ENCODE measurements at regions not wholly inside any gene's neighbourhood (a gene's known extent, or its start where the extent isn't known, plus 50 kb on each side); places are given as distances from the start of the nearest gene placed in this dataset.
"Not testable (repeated sequence)": the region's sequence is repeated elsewhere in the genome, so short reads cannot be mapped to it uniquely, and the experiment has no call there.

DNA sequence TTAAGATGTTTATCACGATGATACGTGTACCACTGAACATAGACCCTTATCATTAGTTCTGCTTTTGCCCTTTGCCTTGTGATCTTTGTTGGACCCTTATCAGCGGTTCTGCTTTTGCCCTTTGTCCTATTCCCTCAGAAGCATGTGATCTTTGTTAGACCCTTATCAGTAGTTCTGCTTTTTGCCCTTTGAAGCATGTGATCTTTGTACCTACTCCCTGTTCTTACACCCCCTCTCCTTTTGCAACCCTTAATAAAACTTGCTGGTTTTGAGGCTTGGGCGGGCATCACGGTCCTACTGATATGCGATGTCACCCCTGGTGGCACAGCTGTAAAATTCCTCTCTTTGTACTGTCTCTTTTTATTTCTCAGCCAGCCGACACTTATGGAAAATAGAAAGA is 117.0 kb downstream of the SDHAF3 start:
- not testable (repeated sequence) for DNase-seq

DNA sequence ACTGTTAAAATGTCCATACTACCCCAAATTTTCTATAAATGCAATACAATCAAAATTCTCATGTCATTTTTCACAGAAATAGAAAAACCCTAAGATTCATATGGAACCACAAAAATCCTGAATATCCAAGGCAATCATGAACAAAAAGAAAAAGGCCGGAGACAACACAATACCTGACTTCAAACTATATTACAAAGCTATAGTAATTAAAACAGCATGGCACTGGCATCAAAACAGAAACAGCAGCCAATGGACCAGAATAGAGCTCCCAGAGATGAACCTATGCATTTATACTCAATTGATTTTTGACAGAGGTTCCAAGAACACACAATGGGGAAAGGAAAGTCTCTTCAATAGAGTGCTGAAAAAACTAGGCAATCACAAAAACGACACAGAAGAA is 128.8 kb downstream of the SDHAF3 start:
- no peak for DNase-seq

DNA sequence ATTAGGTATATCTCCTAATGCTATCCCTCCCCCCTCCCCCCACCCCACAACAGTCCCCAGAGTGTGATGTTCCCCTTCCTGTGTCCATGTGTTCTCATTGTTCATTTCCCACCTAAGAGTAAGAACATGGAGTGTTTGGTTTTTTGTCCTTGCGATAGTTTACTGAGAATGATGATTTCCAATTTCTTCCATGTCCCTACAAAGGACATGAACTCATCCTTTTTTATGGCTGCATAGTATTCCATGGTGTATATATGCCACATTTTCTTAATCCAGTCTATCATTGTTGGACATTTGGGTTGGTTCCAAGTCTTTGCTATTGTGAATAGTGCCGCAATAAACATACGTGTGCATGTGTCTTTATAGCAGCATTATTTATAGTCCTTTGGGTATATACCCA is 140.7 kb downstream of the SDHAF3 start:
- DNase-seq, result not testable (repeated sequence)

DNA sequence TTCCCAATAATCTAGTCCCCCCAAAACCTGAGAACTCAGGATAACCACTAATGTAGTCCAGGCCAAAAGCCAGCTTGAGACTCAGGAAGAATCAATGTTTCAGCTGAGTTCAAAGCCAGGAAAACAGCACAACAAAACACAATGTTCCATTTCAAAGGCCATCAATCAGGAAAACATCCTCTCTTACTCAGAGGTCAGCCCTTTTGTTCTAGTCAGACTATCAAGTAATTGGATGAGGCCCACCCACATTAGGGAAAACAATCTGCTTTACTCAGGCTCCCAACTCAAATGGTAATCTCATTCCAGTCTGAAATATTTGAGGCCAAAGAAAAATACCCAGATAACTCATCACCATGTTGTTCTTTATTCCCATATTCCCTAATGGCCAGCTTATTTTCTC is 152.2 kb downstream of the SDHAF3 start:
- DNase-seq, result no peak

DNA sequence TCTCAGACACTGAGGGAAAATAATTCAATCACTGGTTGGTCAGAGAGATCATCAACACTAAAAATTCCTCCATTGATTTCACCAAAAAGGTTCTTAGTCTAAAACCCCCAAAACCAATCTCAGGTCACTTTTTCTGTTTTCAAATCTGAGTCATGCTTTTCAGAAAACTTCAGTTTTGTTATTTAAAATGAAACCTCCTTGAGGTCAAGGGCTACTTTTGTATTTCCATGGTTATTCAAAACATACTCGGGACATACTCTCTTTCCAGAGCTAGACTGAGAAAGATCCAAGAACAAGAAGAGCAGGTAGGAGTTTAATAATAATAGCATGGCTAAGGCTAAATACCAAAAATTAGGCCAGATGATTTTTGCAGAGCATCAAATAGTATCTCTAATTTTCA is 152.8 kb downstream of the SDHAF3 start:
- DNase-seq, result no peak

DNA sequence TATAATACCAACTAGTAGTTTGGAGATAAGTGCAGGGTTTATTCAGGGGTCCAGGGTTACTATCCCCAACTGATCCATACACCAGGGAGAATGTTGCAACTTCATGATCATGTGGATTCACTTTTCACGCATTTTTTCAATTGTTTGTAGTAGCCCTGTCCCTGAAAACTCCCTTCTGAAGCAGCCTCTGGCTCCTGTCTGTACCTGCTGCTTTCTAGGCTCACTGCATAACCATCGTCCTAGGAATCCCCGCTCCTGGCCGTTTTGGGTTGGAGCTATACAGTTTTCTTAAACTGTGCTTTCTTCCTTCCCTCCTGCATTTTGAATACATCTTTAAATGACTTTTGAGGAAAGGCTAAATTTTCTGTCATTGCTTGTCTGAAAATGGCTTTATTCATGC is 154.1 kb downstream of the SDHAF3 start:
- no peak for DNase-seq

DNA sequence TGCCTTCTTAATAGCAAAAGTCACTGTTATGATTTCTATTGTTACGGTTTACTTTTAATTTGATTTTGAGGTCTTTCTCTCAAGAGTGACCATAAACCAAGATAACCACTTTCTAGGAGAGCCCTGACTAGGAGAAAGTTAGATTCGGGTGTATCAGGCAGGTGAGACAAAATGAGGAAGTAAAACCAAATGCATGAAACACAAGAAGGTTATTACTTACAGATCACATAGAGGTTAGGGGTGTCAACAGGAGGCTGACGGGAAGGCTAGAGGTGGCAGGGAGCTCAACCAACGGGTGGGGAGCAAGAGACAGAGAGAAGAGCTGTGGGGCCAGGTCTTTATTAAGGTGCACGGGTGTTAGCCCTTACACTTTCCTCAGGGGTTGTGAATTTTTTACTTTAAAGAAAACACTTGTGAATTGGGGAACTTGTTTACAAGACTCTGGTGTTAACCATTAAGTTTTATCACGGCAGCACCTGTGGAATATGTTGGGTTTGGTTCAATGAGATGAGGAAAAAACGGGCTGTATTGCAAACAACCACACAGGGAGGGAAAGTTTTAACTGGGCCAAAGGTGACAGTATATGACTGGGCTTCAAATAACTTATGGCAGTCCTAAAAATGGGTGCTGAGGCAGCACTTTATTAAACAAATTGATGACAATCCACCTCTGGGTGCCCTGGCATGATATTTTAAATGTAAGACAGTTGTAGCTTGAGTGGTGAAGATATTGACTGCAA is 154.9 kb downstream of the SDHAF3 start:
- DNase-seq, result no peak

DNA sequence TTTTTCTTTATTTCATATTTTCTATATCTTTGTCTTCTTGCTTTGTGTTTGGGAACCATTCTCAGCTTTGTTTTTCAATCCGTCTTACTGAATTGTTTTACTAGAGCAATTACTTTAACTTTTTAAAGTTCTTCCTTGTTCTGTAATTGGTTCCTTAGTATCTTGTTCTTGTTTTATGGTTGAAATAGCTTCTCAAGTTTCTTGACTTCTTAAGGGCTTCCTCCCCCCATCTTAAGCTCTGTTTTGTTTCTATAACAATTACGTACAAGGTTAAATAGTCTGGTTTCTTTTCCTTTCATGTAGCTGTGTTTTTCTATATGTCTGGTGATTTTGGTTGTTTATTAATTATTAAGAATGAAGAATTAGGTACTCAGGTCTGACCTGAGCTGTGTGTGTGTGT is 158.0 kb downstream of the SDHAF3 start:
- DNase-seq, result no peak

DNA sequence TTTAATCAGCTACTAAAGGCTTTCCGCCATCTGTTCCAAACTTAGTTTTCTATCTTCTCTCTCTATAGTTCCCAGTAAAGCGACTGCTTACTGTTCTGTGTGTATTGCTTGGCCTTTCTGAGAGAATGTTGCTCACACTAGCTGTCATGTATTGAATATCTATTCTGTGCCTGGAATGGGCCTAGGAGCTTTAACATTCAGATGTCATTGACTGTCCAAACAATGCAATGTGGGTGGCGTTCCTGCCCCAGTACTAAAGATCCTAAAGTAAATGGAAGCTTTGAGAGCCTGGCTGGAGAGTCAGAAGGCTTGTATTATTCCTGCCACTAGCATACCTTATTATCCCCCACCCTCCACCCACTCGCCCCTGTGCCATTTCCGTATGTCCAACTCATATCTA is 163.5 kb downstream of the SDHAF3 start:
- no peak for DNase-seq

DNA sequence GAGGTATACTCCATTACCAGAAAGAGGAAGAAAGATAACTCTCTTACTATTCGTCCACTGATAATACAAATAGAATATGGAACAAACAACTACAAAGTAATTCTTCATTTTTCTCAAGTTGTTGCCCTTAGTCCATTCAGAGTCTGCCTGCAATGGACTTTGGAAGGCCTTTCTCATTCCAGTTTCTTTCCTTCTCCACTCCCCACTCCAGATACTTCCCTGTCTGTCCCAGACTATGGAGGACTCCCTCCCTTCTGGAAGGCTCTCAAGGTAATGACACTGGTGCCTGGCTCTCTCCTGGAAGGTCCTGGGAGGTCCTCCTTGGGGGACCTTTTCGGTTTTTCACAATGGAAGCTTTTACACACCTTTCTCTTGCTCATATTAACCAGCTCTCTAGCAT is 167.8 kb downstream of the SDHAF3 start:
- no peak for DNase-seq

DNA sequence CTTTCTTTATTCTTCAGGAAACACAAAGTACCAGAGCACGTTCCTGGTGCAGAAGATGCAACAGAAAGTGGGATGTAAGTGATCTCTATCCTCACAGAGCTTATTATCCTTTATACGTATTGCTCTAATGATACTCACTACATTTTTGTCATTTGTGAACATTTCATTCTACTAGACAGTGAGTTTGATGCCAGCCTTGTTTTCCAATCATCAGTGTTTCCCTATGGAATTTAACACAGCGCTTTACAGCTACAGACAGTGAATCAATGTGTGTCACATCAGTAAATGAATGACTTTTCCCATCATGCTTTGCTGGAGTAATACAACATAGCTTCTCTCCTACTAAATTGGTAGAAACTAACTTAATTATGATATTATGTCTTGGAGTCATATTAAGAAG is 175.5 kb downstream of the SDHAF3 start:
- DNase-seq, result no peak

DNA sequence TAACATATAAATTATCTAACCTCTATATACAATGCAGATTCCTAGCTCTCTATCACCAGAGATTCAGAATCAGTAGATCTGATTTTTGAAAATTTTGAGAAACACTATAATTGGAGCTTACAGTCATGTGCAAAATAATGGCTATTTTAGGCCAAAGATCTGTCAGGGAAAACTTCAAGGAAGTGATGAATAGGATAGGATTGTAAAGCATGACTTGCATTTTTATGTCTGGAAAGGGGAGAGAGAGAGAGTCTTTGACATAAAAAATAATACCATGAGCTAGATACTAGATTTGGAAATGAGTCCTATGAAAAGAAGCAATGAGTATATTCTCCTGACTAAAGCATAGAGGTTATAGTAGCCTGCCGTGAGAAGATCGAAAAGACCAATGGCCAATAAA is 181.1 kb downstream of the SDHAF3 start:
- no peak for DNase-seq

DNA sequence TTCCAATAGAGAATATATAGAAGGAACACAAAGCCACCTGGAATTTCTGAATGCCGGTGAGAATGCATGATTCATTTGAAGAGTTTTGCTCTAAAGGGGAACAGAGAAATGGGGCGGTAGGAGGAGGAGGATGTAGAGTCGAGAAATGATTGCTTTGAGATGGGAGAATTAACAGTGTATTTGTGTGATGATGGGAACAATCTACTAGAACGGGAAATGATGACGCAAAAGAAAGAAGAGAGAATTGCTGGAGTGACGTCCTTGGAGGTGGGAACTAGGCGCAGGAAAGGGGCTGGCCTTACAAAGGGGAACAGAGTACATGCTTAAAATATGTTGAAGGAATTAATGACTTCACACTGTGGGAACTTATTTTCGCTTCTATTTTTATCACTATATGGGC is 188.1 kb downstream of the SDHAF3 start:
- DNase-seq, result no peak

DNA sequence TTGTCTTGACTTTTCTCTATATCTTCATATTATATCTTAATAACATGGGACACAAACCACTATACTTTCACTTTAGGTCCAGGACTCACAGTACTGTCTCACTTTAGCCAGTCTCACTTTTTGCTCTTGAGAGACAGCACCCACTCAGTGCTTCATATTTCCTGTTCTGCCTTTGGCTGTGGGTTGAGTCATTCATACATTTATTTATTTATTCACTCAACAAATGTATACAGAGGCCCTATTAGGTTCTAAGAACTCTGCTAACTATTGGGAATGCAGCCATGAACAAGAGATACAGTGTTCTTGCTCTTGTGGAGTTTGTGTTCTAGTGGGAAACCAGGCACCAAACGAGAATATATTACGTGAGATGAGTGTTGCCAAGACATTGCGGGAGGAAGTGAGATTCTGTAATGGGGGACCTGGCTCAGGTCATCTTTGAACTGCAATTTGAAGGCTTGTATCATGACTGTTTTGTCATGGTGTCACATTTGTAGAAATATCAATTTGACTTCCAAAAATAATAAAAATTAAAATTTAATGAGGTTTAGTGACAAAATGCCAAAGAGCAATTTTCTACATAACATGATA is 190.1 kb downstream of the SDHAF3 start:
- no peak for DNase-seq

DNA sequence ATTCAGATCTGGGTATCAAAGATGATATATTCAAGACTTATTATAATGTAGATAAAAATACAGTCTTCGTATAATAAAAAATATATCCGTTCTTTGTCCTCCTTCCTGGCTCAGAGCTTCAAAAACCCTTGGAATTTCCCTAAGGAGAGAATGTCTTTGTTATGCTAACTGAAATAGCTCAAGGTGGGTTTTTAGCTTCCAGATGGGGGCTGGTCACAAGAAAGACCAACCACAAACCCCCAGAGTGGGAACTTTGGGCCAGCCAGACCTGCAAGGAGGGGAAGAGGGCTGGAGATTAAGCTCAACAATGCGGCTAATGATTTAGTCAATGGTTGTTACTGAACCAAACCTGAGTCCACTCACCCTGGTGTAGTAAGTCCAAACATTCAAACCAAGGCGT is 196.4 kb downstream of the SDHAF3 start:
- no peak for DNase-seq

DNA sequence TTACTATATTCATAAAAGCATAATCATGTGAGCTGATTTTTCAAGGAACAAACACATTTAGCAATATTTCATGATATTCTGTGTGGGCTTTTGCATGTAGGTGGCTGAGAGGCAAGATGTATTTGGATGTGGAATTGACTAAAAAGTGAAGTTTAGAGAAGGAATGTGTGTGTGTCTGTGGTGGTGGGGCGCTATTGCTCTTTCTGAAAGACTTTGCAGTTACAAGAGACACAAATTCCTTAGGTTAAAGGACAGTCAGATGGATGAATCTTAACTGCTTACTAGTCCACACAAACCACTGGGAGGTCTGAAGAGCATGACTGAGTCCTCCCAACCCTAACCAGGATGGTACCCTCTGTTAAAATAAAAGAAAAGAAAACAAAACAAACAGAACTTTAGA is 200.1 kb downstream of the SDHAF3 start:
- DNase-seq, result no peak

DNA sequence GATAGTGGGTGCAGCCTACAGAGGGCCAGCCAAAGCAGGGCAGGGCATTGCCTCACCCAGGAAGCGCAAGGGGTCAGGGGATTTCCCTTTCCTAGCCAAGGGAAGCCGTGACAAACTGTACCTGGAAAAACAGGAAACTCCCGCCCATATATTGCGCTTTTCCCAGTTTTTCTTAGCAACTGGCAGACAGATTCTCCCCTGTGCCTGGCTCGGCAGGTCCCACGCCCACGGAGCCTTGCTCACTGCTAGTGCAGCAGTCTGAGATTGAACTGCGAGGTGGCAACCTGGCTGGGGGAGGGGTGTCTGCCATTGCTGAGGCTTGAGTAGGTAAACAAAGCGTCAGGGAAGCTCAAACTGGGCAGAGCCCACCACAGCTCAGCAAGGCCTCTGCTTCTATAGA is 212.4 kb downstream of the SDHAF3 start:
- not testable (repeated sequence) for DNase-seq

DNA sequence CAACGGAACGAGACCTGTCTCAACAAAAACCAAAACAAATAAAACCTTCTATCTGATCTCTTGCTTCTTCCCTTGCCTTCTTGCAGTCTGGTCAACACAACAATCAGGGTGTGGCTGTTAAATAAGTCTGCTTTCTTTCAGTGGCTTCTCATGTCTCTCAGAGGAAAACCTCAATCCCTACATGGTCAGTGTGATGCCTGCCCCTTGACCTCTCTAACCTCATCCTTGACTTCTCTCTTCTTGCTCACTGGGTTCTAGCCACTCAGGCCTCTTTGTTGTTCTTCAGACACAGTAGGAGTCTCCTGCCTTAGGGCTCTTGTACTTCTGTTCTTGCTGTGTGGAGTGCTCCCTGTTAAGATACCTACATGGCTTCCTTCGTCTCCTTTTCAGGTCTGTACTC is 220.4 kb downstream of the SDHAF3 start:
- DNase-seq, result no peak

DNA sequence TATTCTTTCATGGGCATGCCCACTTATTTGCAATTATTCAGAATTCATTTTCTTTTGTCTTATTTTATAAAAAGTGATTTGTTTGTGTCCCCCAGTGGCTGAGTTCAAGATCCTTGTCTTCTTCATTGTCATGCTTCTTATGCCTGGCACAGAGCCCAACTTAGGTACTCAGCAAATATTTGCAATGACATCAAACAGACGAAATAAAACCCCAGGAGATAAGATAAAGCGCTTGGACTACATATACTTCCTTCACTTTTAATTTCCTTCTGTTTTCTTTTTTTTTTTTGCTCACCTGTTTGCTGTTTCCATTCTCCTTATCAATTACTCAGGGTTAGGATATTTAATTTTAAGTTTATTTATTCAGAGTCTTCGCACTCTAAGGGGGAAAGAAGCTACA is 225.0 kb downstream of the SDHAF3 start:
- no peak for DNase-seq

DNA sequence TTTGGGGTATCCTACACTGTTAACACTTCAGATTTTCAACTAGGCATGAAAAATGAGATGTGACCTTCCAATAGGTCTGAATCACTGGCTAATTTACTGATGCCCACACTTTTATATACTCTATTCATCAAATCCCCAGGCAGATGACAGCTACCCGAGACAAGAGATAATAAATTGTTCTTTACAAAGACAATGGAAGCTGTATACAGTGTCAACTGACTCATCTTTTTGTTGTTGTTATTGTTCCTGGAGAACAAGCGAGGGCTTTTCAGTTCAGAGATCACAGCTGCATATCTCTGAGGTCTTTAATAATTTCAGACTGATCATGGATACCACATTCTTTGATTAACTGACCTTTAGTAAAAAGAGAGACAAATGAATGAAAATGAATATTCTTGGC is 228.9 kb downstream of the SDHAF3 start:
- DNase-seq, result no peak

DNA sequence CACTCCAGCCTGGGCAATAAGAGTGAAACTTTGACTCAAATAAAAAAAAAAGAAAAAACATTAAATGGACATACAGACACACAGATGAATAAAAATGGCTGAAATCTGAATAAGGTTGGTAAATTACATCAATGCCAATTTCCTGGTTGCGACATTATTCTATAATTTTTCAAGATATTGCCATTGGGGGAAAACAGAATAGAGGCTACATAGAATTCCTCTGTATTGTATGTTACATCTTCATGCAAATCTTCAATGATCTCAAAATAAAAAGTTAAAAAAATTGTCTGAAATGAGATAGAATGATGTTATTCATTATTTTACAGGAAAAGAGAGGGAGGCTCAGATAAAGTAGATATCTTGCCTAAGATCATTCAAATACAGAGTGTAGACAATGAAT is 234.0 kb downstream of the SDHAF3 start:
- DNase-seq, result no peak

DNA sequence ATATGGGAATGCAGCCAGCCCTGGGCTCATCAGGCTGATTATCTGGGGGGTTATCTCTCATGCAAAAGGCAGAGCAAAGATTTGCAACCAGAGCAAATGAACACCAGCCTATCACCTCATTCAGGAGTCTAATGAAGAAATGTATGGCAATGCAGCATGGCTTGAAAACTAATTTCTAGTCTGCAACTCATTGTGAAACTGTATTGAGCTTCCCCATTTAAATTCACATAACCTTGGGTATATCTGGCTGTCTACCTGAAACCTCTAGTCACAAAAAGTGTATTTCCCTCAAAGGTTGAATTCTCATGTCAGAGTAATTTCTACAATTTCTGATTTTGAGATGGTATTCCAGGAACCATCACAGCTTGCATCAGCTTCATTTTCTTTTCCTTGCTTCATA is 240.0 kb downstream of the SDHAF3 start:
- DNase-seq, result no peak

DNA sequence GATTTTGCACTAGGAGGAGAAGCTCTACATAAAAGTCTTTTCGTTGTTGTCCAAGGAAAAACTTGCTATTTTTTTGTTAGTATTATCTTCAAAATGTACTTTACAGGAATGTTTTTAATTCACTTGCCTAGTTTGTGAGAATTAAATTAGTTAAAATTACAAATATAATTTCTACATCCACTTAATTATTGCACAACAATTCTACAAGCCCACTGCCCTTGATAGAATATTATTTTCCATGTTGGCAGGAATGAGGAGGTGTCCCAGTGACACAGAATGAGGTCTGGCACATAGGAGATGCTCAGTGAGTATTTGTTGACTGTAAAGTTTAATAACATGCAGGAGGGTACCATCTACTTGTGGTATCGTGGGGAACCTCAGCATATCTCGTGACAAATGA is 255.4 kb downstream of the SDHAF3 start:
- DNase-seq, result no peak

DNA sequence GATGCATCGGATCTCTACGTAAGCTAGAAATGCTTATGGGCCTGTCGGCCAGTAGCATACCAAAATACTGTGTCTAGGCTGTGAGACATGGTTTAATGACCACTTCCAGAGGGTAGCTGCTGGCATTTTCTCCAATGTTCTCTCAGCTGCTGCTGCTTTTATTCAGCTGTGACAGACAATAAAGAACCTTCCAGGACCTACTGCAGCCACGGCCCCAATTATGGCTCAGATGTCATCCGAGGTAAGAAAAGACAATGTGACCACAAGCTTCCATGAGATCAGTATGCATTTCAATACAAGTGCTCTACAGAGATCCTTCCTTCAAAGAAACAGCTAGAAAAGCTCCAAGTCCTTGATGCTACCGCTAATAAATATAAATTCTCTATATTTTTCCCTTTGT is 256.2 kb downstream of the SDHAF3 start:
- DNase-seq, result no peak

DNA sequence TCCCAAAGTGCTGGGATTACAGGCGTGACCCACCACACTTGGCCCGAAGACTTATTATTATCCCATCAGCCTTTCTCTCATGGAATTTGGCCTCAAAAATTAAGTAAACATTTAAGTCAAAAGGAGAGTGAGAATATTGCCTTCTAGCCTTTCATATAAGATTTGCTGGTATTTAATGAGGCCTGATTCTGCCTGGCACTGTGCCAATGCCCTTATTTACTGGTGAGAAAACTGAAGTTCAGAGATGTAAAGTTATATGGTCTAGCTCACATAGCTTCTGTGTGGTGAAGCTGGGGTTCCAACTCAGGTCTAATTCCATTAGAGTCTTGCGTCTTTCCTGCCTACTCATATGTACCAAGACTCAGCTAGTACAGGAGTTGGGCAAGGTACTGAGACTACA is 260.2 kb downstream of the SDHAF3 start:
- no peak for DNase-seq
